Nephron (organoid): ENCODE measurements at regions not wholly inside any gene's neighbourhood (a gene's known extent, or its start where the extent isn't known, plus 50 kb on each side); places are given as distances from the start of the nearest gene placed in this dataset.

Source experiments
- H3K27ac Mint-ChIP-seq, 3 experiments: 2 replicates each; pipeline ENCODE4 v1.8.0; 2020; ENCODE audit warnings: mixed read lengths in 3 of 3, mild to moderate bottlenecking in 2 of 3, moderate library complexity in 1 of 3
- H3K27me3 Mint-ChIP-seq: 2 replicates; pipeline ENCODE4 v1.8.0; 2021; ENCODE audit warnings: low read depth, mild to moderate bottlenecking, moderate library complexity, mixed read lengths
- H3K36me3 Mint-ChIP-seq: 2 replicates; pipeline ENCODE4 v1.8.0; 2020; ENCODE audit warnings: low read depth, mixed read lengths
- H3K4me1 Mint-ChIP-seq: 2 replicates; pipeline ENCODE4 v1.8.0; 2020; ENCODE audit warnings: mixed read lengths
- H3K4me3 Mint-ChIP-seq, 3 experiments: 2 replicates each; pipeline ENCODE4 v1.8.0; 2020; ENCODE audit warnings: mild to moderate bottlenecking in 3 of 3, mixed read lengths in 3 of 3, moderate library complexity in 2 of 3
- H3K9me3 Mint-ChIP-seq: 2 replicates; pipeline ENCODE4 v1.8.0; 2020; ENCODE audit warnings: mixed read lengths
- CTCF ChIP-seq, 3 experiments: fragments of 200-600 bp; sonication (generic); IDR thresholded peaks; one replicate each; pipeline ENCODE4 v1.5.0; 2021; ENCODE audit warnings: antibody characterized with exemption in 3 of 3; ENCODE audit not compliant: unreplicated experiment in 3 of 3

GRCh38 chr10:78706256-78706655, 362.5 kb upstream of the ZMIZ1 start:
- Mint-ChIP-seq H3K9me3 (peaks cover 3% of the 10 kb centered on the region), H3K27me3 (peaks cover 18% of the 10 kb centered on the region), H3K4me1 (peaks cover 28% of the 10 kb centered on the region), H3K27ac (peak overlapping the region; percentile 2 to 65 (median 47)), H3K4me3 (no peak overlapping the region), H3K36me3 (no peaks in the 10 kb centered on the region)
- no peak for TF ChIP-seq CTCF (IDR thresholded peaks at IDR 0.05; ENCODE audit: unreplicated experiment in 3 of 3)

DNA sequence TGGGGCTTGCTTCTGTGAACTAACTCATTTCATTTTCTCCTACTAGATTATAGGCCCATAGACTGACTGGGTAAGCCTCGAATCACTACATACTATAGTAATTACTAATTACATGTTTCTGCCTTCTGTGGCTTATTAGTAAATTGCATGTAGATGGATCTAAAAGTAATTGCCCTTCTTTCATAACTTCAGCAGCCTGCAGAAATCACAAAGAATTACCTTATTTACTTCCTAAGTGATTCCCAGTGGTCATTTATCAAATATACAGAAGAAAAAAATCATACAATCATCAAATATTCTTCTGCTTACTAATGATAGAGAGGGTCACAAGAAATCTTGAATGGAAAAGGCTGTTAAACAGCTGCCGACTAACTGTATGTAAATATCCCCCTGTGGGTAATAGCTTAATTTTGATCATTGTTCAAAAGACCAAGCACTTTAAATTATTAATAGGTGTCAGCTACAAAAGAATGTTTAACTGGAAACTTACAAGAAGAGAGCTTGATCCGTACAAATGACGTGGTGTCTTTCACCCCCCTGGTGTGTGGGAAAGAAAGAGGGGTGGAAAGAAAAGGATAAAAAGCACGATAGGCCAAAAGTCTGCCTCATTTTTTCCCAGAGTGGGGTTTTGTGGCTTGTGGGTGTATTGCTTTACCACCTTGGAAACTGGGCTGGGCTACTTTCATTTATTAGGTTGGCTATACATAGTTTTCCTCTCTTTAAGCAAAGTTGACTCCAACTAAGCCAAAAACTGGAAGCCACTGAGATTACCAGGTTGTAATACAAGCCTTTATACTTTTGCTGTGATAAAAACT, 361.8 kb upstream of the ZMIZ1 start:
- H3K27ac Mint-ChIP-seq: peak overlapping the region; percentile 2 to 65 (median 47)
- no peaks in the 10 kb centered on the region for H3K36me3 Mint-ChIP-seq
- H3K4me3 Mint-ChIP-seq: no peak overlapping the region
- H3K9me3 Mint-ChIP-seq: peaks cover 3% of the 10 kb centered on the region
- peaks cover 24% of the 10 kb centered on the region for H3K27me3 Mint-ChIP-seq
- H3K4me1 Mint-ChIP-seq: peaks cover 27% of the 10 kb centered on the region
- TF ChIP-seq CTCF (IDR thresholded peaks at IDR 0.05; ENCODE audit: unreplicated experiment in 3 of 3): no peak

- peaks cover 24% of the 10 kb centered on the region for H3K27me3 Mint-ChIP-seq
- H3K36me3 Mint-ChIP-seq: no peaks in the 10 kb centered on the region
- peaks cover 19% of the 10 kb centered on the region for H3K4me1 Mint-ChIP-seq
- TF ChIP-seq CTCF (IDR thresholded peaks at IDR 0.05; ENCODE audit: unreplicated experiment in 3 of 3): no peak
- peaks cover 3% of the 10 kb centered on the region for H3K9me3 Mint-ChIP-seq
- no peak overlapping the region for H3K27ac Mint-ChIP-seq
- H3K4me3 Mint-ChIP-seq: no peak overlapping the region
Measured at GRCh38 chr10:78707745-78708144, 361.0 kb upstream of the ZMIZ1 start.

- Mint-ChIP-seq H3K27me3 (peaks cover 22% of the 10 kb centered on the region), H3K4me1 (peaks cover 9% of the 10 kb centered on the region), H3K4me3 (no peak overlapping the region), H3K36me3 (no peaks in the 10 kb centered on the region), H3K9me3 (no peaks in the 10 kb centered on the region), H3K27ac (no peak overlapping the region)
- no peak for TF ChIP-seq CTCF (IDR thresholded peaks at IDR 0.05; ENCODE audit: unreplicated experiment in 3 of 3)
Measured at GRCh38 chr10:78712147-78712546, 356.6 kb upstream of the ZMIZ1 start.

DNA sequence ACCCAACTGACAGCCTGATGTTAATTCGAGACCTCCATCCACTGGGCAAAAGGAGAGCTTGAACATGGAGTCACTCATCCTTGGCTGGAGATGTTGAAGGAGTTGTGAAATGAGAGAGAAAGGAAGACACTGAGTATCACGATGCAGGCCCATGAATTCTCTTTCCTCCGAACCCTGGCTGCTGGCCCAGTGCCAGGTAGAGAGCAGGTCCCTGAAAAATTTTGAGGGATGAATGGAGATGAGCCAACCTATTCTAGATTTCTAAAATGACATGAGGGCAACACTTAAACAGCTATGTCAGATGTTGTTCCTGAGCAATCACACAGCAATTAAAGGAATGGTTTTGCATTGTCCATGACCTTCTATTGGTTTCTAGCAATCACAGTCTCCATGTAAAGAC, 355.1 kb upstream of the ZMIZ1 start:
- Mint-ChIP-seq H3K4me1 (peaks cover 11% of the 10 kb centered on the region), H3K4me3 (no peak overlapping the region), H3K27ac (no peak overlapping the region), H3K9me3 (no peaks in the 10 kb centered on the region), H3K27me3 (peaks cover 25% of the 10 kb centered on the region), H3K36me3 (no peaks in the 10 kb centered on the region)
- no peak for TF ChIP-seq CTCF (IDR thresholded peaks at IDR 0.05; ENCODE audit: unreplicated experiment in 3 of 3)

GRCh38 chr10:78714225-78714624, 354.5 kb upstream of the ZMIZ1 start:
- H3K4me3 Mint-ChIP-seq: no peak overlapping the region
- TF ChIP-seq CTCF (IDR thresholded peaks at IDR 0.05; ENCODE audit: unreplicated experiment in 3 of 3): no peak
- no peak overlapping the region for H3K27ac Mint-ChIP-seq
- peaks cover 26% of the 10 kb centered on the region for H3K27me3 Mint-ChIP-seq
- H3K9me3 Mint-ChIP-seq: no peaks in the 10 kb centered on the region
- no peaks in the 10 kb centered on the region for H3K36me3 Mint-ChIP-seq
- peaks cover 11% of the 10 kb centered on the region for H3K4me1 Mint-ChIP-seq
